ENCODE measurements at regions not wholly inside any gene's neighbourhood (a gene's known extent, or its start where the extent isn't known, plus 50 kb on each side); places are given as distances from the start of the nearest gene placed in this dataset.
"Not testable (repeated sequence)": the region's sequence is repeated elsewhere in the genome, so short reads cannot be mapped to it uniquely, and the experiment has no call there.

GRCh38 chr13:107999751-108000150 is 215.6 kb downstream of the LIG4 start:
- DNase-seq = no peak

GRCh38 chr13:107994137-107994536 is 221.2 kb downstream of the LIG4 start:
- no peak for DNase-seq

GRCh38 chr13:107993239-107993949 is 221.9 kb downstream of the LIG4 start:
- DNase-seq = no peak

GRCh38 chr13:107992542-107992941 is 222.8 kb downstream of the LIG4 start:
- no peak for DNase-seq

GRCh38 chr13:107977071-107977574 is 238.2 kb downstream of the LIG4 start:
- no peak for DNase-seq

GRCh38 chr13:107976628-107977027 is 238.7 kb downstream of the LIG4 start:
- DNase-seq = no peak

- no peak for DNase-seq
Observed at GRCh38 chr13:107974409-107974808, 240.9 kb downstream of the LIG4 start.

- DNase-seq = no peak
Observed at GRCh38 chr13:107969546-107969945, 245.8 kb downstream of the LIG4 start.

GRCh38 chr13:107968470-107968869 is 246.9 kb downstream of the LIG4 start:
- DNase-seq = no peak

- no peak for DNase-seq
Observed at GRCh38 chr13:107964395-107964794, 250.9 kb downstream of the LIG4 start.

- DNase-seq = no peak
Observed at GRCh38 chr13:107961849-107962608, 253.3 kb downstream of the LIG4 start.

- DNase-seq = no peak
Observed at GRCh38 chr13:107960301-107960700, 255.0 kb downstream of the LIG4 start.

GRCh38 chr13:107956889-107957288 is 258.4 kb downstream of the LIG4 start:
- no peak for DNase-seq

GRCh38 chr13:107942030-107942617 is 273.2 kb downstream of the LIG4 start:
- no peak for DNase-seq

GRCh38 chr13:107941345-107942029 is 273.8 kb downstream of the LIG4 start:
- no peak for DNase-seq

GRCh38 chr13:107937848-107938247 is 277.5 kb downstream of the LIG4 start:
- DNase-seq = no peak

GRCh38 chr13:107931056-107931455 is 284.3 kb downstream of the LIG4 start:
- no peak for DNase-seq

- no peak for DNase-seq
Observed at GRCh38 chr13:107928762-107929161, 286.6 kb downstream of the LIG4 start.

- no peak for DNase-seq
Observed at GRCh38 chr13:107927557-107927956, 287.8 kb downstream of the LIG4 start.

GRCh38 chr13:107926515-107926914 is 288.8 kb downstream of the LIG4 start:
- DNase-seq = not testable (repeated sequence)

GRCh38 chr13:107916902-107917301 is 298.4 kb downstream of the LIG4 start:
- not testable (repeated sequence) for DNase-seq

- no peak for DNase-seq
Observed at GRCh38 chr13:107912745-107913144, 302.6 kb downstream of the LIG4 start.
